Upper lobe of left lung (tissue), 6 donors: ENCODE measurements at regions not wholly inside any gene's neighbourhood (a gene's known extent, or its start where the extent isn't known, plus 50 kb on each side); places are given as distances from the start of the nearest gene placed in this dataset.

ENCODE experiments used
- ATAC-seq, 2 donors: fragments of 200-7000 bp; cut with Tn5 transposase; one replicate each; pipeline ENCODE4 v1.9.1; 2022; ENCODE audit warnings: mild to moderate bottlenecking in 2 of 2, moderate library complexity in 2 of 2; ENCODE audit not compliant: low FRiP score in 2 of 2
- DNase-seq, 2 donors: peaks; one replicate each; pipeline ENCODE4 v3.0.0-alpha.2; 2019 to 2020
- H3K27ac ChIP-seq, 4 donors: fragments of 200-600 bp; sonication (generic); one replicate each; pipeline ENCODE4 v1.5.1; 2016 to 2019
- H3K27me3 ChIP-seq, 4 donors: fragments of 200-600 bp; sonication (generic); one replicate each; pipeline ENCODE4 v1.5.1; 2017 to 2019
- H3K36me3 ChIP-seq, 4 donors: fragments of 200-600 bp; sonication (generic); one replicate each; pipeline ENCODE4 v1.5.1; 2016 to 2019
- H3K4me1 ChIP-seq, 4 donors: fragments of 200-600 bp; sonication (generic); one replicate each; pipeline ENCODE4 v1.5.1; 2018 to 2019
- H3K4me3 ChIP-seq, 4 donors: fragments of 200-600 bp; sonication (generic); one replicate each; pipeline ENCODE4 v1.5.1; 2017 to 2019; ENCODE audit warnings: mild to moderate bottlenecking in 2 of 4, moderate library complexity in 1 of 4
- H3K9me3 ChIP-seq, 4 donors: fragments of 200-600 bp; sonication (generic); one replicate each; pipeline ENCODE4 v1.5.1; 2018 to 2019
- EP300 ChIP-seq, 4 donors: sonication (generic); formaldehyde crosslinking; IDR thresholded peaks; one replicate each; pipeline ENCODE4 v1.5.1; 2017; ENCODE audit warnings: antibody characterized with exemption in 4 of 4, control low read depth in 2 of 4
- POLR2A ChIP-seq, 4 donors: fragments of 450-650 bp; IDR thresholded peaks; one replicate each; pipeline ENCODE4 v1.5.1; 2016 to 2017; ENCODE audit warnings: antibody characterized with exemption in 4 of 4, mild to moderate bottlenecking in 2 of 4
- POLR2AphosphoS5 ChIP-seq, 2 donors: sonication (generic); formaldehyde crosslinking; IDR thresholded peaks; one replicate each; pipeline ENCODE4 v1.5.1; 2017; ENCODE audit warnings: antibody characterized with exemption in 2 of 2
- WGBS, 2 donors: methylation state at CpG; one replicate each; pipeline ENCODE4 v1.1.5; 2017 to 2018; 5-methylcytosine and 5-hydroxymethylcytosine counted together
- TF ChIP-seq, protein P1 (sequence below), 6 experiments: fragments of 450-650 bp in 4 of 6; fragments of 200-600 bp in 2 of 6; sonication (generic) in 2 of 6; IDR thresholded peaks; one replicate each; pipeline ENCODE4 v1.5.1; 2016 to 2019; ENCODE audit warnings: antibody characterized with exemption in 6 of 6
- donor health status: DM: no; HTN: no; CAD: no; lungs with moderate emphysema.
- donor health status: DM: no; HTN: yes; CAD: no; lungs with severe emphysema.

GRCh38 chr2:146870691-146871090 is 974.1 kb upstream of the ACVR2A start:
- Histone ChIP-seq H3K9me3 (no peaks in the 10 kb centered on the region), H3K27me3 (no peaks in the 10 kb centered on the region), H3K36me3 (no peaks in the 10 kb centered on the region), H3K4me3 (no peak overlapping the region), H3K4me1 (no peaks in the 10 kb centered on the region), H3K27ac (no peak overlapping the region)
- DNase-seq: no peak
- no peak for ATAC-seq
- WGBS, 2 donors: 85 to 92% methylated on average over 2 of the region's 2 CpGs
- TF ChIP-seq, protein P1, sequence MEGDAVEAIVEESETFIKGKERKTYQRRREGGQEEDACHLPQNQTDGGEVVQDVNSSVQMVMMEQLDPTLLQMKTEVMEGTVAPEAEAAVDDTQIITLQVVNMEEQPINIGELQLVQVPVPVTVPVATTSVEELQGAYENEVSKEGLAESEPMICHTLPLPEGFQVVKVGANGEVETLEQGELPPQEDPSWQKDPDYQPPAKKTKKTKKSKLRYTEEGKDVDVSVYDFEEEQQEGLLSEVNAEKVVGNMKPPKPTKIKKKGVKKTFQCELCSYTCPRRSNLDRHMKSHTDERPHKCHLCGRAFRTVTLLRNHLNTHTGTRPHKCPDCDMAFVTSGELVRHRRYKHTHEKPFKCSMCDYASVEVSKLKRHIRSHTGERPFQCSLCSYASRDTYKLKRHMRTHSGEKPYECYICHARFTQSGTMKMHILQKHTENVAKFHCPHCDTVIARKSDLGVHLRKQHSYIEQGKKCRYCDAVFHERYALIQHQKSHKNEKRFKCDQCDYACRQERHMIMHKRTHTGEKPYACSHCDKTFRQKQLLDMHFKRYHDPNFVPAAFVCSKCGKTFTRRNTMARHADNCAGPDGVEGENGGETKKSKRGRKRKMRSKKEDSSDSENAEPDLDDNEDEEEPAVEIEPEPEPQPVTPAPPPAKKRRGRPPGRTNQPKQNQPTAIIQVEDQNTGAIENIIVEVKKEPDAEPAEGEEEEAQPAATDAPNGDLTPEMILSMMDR (IDR thresholded peaks at IDR 0.05): no peak
- TF ChIP-seq EP300 (IDR thresholded peaks at IDR 0.05): no peak
- TF ChIP-seq POLR2A (IDR thresholded peaks at IDR 0.05): no peak
- no peak for TF ChIP-seq POLR2AphosphoS5 (IDR thresholded peaks at IDR 0.05)

DNA sequence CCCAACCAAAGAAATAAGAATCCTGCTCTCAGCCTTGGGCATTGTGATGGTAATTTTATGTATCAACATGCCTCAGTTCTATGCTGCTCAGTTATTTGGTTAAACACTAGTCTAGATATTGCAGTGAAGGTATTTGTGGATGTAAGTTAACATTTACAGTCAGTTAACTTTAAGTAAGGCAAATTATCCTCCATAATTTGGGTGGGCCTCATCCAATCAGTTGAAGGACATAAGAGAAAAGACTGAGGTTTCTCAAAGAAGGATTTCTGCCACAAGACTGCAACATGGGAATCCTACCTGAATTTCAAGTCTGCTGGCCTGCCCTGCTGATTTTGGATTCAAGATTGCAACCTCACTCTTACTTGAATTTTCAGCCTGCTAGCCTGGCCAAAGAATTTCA is 975.5 kb upstream of the ACVR2A start:
- Histone ChIP-seq H3K36me3 (no peaks in the 10 kb centered on the region), H3K4me3 (no peak overlapping the region), H3K9me3 (no peaks in the 10 kb centered on the region), H3K27ac (no peak overlapping the region), H3K27me3 (no peaks in the 10 kb centered on the region), H3K4me1 (no peaks in the 10 kb centered on the region)
- ATAC-seq: no peak
- no peak for TF ChIP-seq POLR2A (IDR thresholded peaks at IDR 0.05)
- no peak for DNase-seq

- Histone ChIP-seq H3K4me3 (no peak overlapping the region), H3K4me1 (no peaks in the 10 kb centered on the region), H3K27me3 (no peaks in the 10 kb centered on the region), H3K9me3 (no peaks in the 10 kb centered on the region), H3K36me3 (no peaks in the 10 kb centered on the region), H3K27ac (no peak overlapping the region)
- TF ChIP-seq POLR2A (IDR thresholded peaks at IDR 0.05) (no peak), EP300 (IDR thresholded peaks at IDR 0.05) (no peak), POLR2AphosphoS5 (IDR thresholded peaks at IDR 0.05) (no peak)
- TF ChIP-seq, protein P1 (IDR thresholded peaks at IDR 0.05): no peak
- DNase-seq (no peak), ATAC-seq (no peak)
Observed at GRCh38 chr2:146868051-146868450, 976.8 kb upstream of the ACVR2A start.

DNA sequence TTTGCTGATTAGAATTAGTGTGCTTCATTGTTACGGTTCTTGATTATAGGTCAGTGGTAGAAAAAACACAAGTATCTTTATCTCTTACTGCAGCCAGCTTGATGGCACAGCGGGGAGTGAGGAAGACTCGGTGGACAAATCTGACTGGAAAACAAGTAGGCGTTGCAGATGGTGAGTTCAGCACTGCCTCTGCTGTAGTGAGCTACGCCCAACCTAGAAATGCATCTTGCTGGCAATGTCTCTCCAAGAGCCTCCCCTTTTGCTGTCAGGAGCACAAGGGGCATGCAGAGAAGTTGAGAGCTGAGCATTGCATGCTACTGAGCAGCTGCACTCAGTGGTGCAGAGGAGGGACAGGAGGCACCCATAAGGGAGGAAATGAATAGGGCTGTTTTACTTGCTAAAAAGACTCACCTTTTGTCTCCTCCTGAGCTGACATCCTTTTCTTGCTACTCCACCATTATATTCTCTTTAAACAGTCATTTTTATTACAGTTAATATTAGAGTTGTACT is 977.3 kb upstream of the ACVR2A start:
- 93% methylated on average over 5 of the region's 5 CpGs for WGBS, 2 donors
- Histone ChIP-seq H3K4me1 (no peaks in the 10 kb centered on the region), H3K9me3 (no peaks in the 10 kb centered on the region), H3K27me3 (no peaks in the 10 kb centered on the region), H3K27ac (no peak overlapping the region), H3K4me3 (no peak overlapping the region), H3K36me3 (no peaks in the 10 kb centered on the region)
- DNase-seq (no peak), ATAC-seq (no peak)
- TF ChIP-seq POLR2AphosphoS5 (IDR thresholded peaks at IDR 0.05) (no peak), EP300 (IDR thresholded peaks at IDR 0.05) (no peak), POLR2A (IDR thresholded peaks at IDR 0.05) (no peak)
- TF ChIP-seq, protein P1 (IDR thresholded peaks at IDR 0.05): no peak

- no peak for DNase-seq
- Histone ChIP-seq H3K27ac (no peak overlapping the region), H3K27me3 (no peaks in the 10 kb centered on the region), H3K36me3 (no peaks in the 10 kb centered on the region), H3K4me1 (no peaks in the 10 kb centered on the region), H3K9me3 (no peaks in the 10 kb centered on the region), H3K4me3 (no peak overlapping the region)
- no peak for ATAC-seq
- 64 to 65% methylated on average over 2 of the region's 2 CpGs for WGBS, 2 donors
- TF ChIP-seq POLR2AphosphoS5 (IDR thresholded peaks at IDR 0.05): no peak
- TF ChIP-seq EP300 (IDR thresholded peaks at IDR 0.05): no peak
- TF ChIP-seq, protein P1 (IDR thresholded peaks at IDR 0.05): no peak
- TF ChIP-seq POLR2A (IDR thresholded peaks at IDR 0.05): no peak
Observed at GRCh38 chr2:146853741-146854444, 990.9 kb upstream of the ACVR2A start.
